ENCODE measurements at regions not wholly inside any gene's neighbourhood (a gene's known extent, or its start where the extent isn't known, plus 50 kb on each side); places are given as distances from the start of the nearest gene placed in this dataset.

DNA sequence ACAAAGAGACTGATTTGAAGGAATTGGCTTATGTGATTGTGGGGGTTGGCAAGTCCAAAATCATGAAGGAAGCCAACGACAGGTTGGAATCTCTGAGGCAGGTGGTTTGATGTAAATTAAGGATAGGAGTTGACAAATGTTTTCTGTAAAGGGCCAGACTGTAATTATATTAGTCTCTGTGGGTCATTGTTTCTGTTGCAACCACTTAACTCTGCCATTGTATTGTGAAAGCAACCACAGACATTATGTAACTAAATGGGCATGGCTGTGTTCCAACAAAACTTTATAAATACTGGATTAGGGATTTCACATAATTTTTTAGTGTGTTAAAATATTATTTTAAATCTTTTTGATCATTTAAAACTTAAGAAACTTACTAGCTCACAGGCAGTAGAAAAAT lies 199.2 kb upstream of the MYLIP start:
- TF ChIP-seq RFX5 (IDR thresholded peaks at IDR 0.05; ENCODE audit: low read depth, low read length) (no peak), EZH2 (IDR thresholded peaks at IDR 0.05; ENCODE audit: borderline replicate concordance, control insufficient read depth, low read depth, low read length) (no peak), TCF3 (IDR thresholded peaks at IDR 0.05; ENCODE audit: borderline replicate concordance, insufficient read depth, low read depth, low read length) (no peak), MYC (IDR thresholded peaks at IDR 0.05; ENCODE audit: insufficient read depth, insufficient read length, insufficient replicate concordance, low read length, severe bottlenecking) (no peak), EGR1 (IDR thresholded peaks at IDR 0.05; ENCODE audit: borderline replicate concordance in 1 of 2, low read depth in 2 of 2, low read length in 2 of 2) (no peak), SUPT20H (IDR thresholded peaks at IDR 0.05; ENCODE audit: borderline replicate concordance, control insufficient read depth, low read depth, low read length) (no peak), POLR2AphosphoS5 (IDR thresholded peaks at IDR 0.05; ENCODE audit: low read length) (no peak), FOS (IDR thresholded peaks at IDR 0.05; ENCODE audit: borderline replicate concordance, extremely low read depth, insufficient read length) (no peak), CREB1 (IDR thresholded peaks at IDR 0.05; ENCODE audit: low read depth) (no peak), RAD51 (IDR thresholded peaks at IDR 0.05) (no peak)
- TF ChIP-seq, protein P1, sequence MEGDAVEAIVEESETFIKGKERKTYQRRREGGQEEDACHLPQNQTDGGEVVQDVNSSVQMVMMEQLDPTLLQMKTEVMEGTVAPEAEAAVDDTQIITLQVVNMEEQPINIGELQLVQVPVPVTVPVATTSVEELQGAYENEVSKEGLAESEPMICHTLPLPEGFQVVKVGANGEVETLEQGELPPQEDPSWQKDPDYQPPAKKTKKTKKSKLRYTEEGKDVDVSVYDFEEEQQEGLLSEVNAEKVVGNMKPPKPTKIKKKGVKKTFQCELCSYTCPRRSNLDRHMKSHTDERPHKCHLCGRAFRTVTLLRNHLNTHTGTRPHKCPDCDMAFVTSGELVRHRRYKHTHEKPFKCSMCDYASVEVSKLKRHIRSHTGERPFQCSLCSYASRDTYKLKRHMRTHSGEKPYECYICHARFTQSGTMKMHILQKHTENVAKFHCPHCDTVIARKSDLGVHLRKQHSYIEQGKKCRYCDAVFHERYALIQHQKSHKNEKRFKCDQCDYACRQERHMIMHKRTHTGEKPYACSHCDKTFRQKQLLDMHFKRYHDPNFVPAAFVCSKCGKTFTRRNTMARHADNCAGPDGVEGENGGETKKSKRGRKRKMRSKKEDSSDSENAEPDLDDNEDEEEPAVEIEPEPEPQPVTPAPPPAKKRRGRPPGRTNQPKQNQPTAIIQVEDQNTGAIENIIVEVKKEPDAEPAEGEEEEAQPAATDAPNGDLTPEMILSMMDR (IDR thresholded peaks at IDR 0.05 in 2 of 3, conservative IDR thresholded peaks at IDR 0.05 in 1 of 3; ENCODE audit: control insufficient read depth in 2 of 3, extremely low read depth in 1 of 3, insufficient read depth in 1 of 3, low read depth in 3 of 3, low read length in 3 of 3) = no peak
- TF ChIP-seq, protein P2, sequence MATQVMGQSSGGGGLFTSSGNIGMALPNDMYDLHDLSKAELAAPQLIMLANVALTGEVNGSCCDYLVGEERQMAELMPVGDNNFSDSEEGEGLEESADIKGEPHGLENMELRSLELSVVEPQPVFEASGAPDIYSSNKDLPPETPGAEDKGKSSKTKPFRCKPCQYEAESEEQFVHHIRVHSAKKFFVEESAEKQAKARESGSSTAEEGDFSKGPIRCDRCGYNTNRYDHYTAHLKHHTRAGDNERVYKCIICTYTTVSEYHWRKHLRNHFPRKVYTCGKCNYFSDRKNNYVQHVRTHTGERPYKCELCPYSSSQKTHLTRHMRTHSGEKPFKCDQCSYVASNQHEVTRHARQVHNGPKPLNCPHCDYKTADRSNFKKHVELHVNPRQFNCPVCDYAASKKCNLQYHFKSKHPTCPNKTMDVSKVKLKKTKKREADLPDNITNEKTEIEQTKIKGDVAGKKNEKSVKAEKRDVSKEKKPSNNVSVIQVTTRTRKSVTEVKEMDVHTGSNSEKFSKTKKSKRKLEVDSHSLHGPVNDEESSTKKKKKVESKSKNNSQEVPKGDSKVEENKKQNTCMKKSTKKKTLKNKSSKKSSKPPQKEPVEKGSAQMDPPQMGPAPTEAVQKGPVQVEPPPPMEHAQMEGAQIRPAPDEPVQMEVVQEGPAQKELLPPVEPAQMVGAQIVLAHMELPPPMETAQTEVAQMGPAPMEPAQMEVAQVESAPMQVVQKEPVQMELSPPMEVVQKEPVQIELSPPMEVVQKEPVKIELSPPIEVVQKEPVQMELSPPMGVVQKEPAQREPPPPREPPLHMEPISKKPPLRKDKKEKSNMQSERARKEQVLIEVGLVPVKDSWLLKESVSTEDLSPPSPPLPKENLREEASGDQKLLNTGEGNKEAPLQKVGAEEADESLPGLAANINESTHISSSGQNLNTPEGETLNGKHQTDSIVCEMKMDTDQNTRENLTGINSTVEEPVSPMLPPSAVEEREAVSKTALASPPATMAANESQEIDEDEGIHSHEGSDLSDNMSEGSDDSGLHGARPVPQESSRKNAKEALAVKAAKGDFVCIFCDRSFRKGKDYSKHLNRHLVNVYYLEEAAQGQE (IDR thresholded peaks at IDR 0.05; ENCODE audit: low read depth, low read length) = no peak

Measured in GM12878 (cell line).